GM11168 (cell line): ENCODE measurements at regions not wholly inside any gene's neighbourhood (a gene's known extent, or its start where the extent isn't known, plus 50 kb on each side); places are given as distances from the start of the nearest gene placed in this dataset.

Source experiments
- in situ Hi-C: fragments of 300-500 bp; cut with MboI; formaldehyde crosslinking; loops from one replicate; pipeline ENCODE4 v1.12.0; 2022; ENCODE audit warnings: low sequenced_read_pairs; ENCODE audit not compliant: unreplicated experiment

DNA sequence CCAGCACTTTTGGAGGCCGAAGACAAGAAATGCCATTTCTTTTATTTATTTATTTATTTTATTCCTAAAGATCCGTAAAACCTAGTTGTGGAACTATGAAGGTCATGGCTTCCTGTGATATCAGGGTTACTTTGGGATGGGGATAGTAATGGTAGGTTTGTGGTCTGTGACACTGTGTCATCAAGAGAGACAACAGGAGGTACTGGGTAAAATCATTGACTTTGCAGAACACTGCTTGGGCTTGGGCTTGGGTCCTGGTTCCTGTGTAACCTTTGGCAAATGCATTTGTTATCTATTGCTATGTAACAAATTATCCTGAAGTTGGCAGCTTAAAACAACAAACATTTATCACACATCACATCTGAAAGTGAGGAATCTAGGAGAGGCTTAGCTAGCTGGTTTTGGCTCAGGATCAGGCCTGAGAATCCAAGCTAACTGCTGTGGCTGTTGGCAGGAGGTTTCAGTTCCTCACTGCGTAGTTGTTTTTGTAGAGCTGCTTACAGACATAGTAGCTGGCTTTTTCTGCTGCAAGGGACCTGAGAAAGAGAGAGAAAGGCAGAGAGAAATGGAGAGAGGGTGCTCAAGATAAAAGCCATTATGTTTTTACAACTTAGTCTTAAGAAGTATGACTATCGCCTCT lies 576.4 kb upstream of the SLIT2 start:
- in situ Hi-C loops = no loop called here

DNA sequence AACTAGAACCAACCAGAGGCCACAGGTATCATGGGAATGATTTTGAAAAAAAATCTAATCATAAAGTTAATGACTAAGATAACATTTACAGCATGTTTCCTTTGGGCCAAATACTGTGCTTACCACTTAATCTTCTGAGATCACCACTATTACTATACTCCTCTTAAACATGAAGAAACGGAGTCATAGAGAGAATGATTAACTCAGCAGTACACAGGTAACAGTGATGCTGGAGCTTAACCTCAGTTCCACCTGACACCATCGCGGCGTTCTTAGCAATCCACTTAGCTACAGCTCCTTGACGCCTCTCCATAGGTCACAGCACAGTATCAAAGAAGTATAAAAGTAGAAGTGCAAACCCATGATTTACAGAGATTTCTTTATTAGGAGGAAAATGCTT lies 592.6 kb upstream of the SLIT2 start:
- in situ Hi-C loops = no loop called here

DNA sequence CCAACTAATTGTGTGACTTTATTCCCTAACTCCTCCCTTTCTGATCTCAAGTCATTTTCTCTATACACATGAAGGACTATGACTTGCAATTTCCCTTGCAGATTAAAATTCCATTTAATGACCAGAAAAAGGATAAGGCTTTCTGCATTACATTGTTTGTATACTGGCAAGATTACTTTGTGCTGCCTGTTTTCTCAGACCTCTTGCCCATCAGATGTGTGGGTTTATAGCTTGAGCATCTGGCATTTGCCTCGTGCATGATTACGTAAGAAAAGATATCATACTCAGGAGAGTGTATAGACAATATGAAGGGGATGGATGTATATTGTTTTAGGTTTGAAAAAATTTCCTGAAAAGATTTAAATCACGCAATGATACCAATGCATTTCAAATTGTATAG lies 593.8 kb upstream of the SLIT2 start:
- in situ Hi-C loops = no loop called here

DNA sequence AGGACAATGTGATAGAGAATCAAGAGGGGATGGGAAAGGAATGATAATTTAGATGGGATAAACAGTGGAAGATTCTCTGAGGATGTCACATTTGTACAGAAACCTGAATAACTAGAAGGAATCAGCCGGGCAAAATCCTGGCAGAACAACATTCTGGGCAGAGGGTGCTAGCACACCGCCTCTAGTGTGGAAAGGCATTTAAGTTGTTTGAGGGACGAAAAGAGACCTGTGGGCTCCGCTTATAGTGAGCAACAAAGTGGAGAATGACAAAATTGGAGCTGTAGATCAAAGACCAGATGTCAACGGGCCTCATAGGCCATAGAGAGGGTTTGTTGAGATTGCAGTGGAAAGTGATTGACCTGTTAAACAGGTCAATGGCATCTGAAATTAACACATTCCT lies 596.0 kb upstream of the SLIT2 start:
- in situ Hi-C loops = no loop called here

DNA sequence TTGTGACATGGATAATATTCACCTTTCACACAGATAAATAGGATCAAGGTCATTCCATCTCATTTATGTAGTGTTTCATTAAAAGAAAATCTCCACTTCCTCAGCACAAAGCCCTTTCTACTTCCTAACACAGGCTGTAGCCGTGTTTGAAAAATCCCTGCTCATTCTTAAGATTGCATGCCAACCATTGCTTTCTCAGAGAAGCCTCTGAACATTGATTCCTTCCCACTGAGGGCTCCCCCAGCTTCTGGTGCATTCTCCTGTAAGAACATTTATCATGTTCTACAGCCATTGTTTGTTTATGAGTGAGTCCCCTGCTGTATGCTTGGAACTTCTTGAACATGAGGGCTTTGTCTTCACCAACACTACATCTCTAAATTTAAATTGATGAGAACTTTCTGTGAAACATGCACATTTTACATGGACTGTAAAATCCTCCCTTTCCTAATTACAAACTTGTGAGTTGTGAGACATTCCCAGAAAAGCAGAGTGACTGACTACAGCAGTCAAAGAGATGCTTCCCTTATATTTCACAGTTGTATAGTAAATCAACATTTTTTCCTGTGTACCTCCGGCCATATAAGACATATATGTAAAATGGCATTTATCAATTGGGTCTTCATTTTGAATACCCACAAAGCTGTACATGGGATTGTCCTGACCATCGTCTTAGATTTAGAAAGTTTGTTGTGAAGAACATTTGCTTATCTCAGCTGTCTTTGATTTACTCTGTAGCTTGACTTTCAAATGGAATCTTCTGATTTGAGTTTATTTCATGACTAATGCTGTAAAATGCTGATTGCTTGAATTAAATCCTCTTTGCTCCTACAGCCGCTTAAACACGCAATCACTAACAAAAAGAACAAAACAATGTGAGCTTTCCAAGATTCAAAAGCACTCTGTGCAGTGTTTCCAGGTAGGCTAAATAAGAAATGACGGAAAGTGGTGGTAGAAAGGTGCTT lies 600.5 kb upstream of the SLIT2 start:
- in situ Hi-C loops = no loop called here

DNA sequence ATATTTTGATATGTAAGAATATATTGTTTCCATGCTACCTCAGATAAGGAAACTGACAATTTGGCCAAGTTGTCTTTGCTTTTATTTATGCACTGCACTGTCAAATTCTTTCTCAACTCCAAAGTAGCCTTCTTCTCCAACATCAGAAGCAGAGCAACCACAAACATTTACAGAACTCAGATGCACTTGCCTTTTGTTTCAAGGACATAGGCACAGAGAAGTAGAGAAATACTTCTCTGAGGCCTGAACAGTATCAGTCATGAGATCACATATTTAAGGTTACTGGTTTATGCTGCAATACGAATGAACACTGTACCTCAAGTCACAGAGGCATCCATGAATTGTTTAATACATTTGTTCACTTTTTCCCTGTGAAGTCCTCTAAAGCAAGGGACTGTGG lies 606.1 kb upstream of the SLIT2 start:
- in situ Hi-C loops = no loop called here

DNA sequence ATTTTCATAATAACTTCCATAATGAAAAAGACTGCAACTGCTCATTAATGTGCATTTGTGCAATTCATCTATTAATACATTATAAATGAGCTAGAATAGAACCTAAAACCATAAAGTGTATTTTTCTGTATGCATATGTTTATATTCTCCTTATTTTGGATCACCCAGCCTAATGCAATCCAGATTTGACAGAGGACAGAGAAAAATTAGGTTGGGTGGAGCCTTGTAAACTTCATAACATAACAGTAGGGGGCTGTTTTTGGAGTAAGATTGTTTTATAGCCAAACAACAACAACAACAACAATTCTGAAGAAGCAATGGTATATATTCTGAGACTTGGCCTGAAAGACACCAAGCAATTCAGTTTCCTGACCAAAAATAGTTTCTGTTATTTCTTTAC lies 615.3 kb upstream of the SLIT2 start:
- in situ Hi-C loops = no loop called here

DNA sequence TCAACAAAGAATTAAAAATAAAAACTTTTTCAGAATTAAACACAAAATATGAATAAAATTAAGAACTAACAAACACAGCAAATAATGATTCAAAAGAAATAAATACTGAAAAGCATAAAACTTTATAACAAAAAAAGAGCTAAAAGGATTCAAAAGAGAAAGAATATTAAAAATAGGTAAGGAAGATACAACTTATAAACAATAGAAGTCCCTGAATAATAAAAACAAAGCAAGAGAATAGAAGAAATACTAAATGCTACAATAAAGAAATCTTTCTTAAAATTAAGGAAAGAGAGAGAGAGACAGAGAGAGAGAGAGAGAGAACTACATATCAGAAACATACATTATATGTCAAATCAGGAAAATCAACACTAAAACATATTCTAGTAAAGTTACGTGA lies 619.9 kb upstream of the SLIT2 start:
- in situ Hi-C loops = no loop called here

DNA sequence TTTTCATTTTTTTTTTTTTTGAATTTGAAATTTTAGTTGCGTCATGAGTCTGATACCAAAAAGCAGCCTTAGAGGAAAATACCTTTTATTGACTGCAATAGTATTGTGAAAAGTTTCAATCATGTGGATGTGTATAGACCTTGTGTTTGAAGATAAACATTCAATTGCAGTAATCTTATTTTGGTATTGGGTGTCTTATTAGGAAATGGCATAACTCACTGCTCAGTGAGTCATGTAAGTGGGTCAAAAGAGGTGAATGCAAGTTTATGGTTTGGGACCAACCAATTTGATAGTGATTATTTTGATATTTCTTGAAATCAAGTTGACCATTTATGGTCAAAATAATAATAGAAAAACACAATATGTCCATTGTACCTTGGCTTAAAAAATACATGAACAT lies 627.8 kb upstream of the SLIT2 start:
- in situ Hi-C loops = no loop called here

DNA sequence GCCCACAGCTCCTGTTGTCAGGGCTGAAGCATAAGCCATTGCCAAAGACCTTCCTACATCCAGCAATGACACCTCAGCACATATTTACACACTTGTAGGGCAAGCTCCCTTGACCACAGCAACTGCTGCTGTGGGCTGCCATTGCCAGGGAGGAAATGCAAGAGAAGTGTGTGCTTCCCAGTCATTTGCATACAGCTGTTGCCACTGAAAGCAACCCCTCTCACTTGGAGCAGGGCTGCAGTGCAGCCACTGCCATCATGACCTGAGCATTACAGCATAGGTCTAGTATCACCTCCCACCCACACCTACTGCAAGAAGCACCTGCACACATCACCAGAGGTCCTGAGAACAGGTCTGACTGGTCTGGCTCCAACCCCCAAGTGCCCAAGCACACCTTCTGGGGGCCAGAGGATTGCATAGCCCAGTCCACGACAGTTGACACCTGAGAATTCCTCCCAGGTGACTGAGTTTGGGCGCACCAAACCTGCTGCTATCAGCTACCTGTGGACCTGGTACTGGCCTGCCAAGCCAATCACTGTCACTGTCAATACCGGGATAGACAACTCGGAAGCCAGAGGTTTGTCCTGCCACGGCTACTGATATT lies 636.5 kb upstream of the SLIT2 start:
- in situ Hi-C loops = no loop called here

DNA sequence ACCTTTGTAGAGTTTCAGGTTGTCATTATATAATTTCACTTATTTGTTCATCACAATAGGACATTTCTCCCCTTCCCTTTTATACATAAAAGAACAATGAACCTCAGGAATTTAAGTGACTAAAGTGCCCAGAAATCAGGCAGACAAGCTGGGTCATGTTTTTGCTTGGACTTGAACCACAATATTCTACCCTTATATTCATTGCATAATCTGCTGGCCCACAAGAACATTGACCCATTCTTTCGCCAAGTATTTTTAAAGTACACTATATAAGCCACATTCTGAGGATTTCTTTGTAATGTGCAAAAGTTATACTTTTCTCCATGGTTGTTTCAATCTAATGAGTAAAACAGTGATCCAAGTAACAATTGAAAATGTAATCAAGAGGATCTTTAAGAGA lies 637.5 kb upstream of the SLIT2 start:
- in situ Hi-C loops = no loop called here

DNA sequence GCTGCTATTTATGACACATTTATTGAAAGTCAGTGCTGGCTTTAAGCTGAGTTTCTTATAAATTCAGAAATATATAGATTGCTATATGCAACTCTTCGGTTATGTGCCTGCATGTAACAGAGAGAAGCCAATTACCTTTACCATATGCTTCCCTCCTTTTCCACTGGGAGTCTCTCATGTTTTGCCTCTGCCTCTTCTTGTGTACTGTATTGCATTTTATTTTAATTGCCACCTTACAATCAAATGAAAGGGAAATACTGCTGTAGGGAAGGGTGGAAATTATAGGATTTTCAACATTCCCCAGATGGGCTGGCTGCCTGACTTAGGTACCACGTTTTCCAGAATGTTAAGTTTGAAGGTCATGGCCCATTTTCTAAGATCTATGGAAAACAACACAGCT lies 655.4 kb upstream of the SLIT2 start:
- in situ Hi-C loops = no loop called here

DNA sequence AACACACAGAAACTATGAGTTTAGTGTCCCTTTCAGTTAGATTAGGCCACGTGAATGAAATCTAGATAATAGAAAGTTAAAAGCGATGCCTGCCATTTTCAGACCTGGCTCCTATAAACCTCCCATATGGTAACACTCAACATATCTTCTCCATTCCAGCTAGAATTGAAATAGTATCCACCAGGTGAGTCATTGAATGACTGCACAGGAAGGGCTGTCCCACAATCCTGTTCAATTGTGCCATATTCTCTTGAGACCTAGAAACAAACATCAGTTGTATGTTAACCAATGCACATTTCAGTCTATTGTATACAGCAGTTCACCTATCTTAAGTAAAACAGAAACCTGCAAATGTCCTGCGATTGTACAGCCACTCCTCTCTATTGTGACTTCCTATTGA lies 659.3 kb upstream of the SLIT2 start:
- in situ Hi-C loops = no loop called here

DNA sequence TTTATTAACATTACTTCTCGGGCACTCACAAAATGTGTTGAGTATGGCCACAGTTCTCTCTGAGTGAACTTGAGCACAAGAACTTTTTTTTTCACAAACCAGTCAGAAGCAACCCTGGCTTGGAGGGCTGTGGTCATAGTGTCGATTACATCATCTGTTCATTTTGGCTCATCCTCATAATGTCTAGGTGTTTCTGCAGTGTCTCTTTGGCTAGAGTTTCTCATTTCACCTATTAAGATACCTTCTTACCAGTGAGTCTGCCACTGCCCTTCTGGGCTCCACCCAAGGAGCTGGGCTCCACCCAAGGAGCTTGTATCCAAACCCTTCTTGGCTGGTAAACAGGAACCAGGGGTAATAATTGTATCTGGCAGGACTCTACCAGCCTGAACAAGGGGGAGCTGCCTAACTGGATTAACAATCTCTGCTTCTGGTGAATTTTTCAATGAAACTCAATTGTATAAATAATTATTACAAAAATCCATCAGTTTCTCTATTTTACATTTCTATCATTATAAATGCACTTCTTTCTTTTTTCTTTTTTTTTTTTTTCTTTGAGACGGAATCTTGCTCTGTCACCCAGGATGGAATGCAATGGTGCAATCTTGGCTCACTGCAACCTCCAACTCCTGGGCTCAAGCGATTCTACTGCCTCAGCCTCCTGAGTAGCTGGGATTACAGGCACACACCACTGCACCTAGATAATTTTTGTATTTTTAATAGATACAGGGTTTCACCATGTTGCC lies 667.7 kb upstream of the SLIT2 start:
- in situ Hi-C loops = no loop called here

DNA sequence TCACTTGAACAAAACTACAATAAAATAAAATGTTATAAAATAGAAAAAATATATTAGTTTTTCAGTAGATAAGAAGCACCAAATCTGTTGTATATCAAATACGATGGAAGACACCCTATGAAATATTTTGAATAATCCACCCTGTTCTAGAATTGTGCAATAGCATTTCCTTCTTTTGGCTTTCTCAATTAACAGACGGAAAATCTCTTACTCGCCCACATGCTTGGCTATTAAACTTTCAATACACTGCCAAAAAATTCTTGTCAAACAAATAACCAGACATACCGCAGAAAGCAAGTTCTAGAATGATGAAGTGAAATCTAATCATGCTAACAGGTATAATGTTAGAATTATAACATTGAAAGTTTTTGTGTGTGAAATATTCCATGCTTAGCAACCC lies 671.6 kb upstream of the SLIT2 start:
- in situ Hi-C loops = no loop called here

DNA sequence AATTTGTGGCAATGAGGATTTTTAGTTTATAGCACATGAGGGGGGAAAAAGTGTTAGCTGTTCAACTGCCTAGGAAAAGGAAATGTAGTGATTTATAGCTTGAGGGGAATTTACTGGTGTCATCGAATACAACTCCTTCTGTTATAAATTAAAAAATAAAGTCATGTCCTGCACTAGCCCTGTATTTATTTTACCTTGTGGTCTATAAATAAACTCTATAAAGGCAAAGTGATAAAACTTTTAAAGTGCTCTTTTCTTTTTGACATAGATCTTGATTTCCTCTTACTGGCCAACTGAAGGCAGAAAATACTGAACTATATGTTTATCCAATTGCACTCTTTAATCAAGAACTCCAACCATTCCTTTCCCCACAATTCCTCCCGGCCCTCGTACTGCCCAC lies 672.1 kb upstream of the SLIT2 start:
- in situ Hi-C loops = no loop called here

DNA sequence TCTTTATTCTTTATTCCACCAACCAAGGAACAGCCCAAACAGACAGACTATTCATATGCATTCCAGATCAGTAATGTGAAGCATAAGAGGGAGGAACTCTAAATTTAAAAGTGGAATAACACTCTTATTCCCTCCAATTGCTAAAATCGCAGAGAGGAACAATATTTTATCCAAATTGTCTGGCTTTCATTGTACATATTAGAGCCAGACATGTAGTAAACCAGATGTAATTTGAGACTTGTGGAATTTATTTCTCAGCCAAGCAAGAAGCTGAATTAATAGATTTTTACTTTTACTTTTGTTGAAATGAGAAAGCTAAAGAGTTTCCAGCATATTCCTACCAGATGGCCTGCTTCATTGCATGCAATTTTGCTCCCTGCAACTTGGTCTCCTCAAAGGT lies 674.6 kb upstream of the SLIT2 start:
- in situ Hi-C loops = no loop called here

DNA sequence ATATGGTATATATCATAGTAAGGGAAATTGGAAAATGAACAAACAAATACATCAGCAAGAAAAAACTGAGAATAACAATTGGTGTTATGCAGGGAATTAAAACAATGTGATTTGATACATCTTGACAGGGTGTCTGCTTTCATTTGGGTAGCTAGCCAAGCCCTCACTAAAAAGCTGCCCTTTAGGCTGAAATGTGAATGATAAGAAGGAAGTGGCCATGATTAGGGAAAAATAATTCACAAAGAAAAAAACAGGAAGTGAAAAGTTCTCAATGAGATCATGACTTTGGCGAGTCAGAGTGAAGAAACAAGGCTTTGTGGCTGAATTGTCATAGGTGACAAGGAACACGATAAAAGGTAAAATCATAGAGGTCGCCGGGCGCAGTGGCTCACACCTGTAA lies 675.8 kb upstream of the SLIT2 start:
- in situ Hi-C loops = no loop called here

DNA sequence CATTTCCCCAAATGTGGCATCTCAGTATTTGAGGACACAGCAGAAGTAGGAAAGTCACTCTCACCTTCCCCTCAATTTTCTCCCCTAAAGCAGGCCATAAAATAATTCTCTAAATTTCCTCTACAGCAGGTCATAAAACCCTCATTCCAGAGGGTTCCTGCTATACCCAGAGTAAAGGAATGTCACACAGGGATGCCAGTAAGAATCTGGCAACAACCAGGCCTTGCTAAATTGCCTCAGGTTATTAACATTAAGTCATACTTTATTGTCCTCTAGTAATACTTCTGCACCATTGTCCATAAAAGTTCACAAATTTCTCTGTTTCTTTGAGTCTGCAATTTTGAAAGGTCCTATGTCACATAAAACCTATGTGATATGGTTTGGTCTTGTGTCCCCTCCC lies 685.7 kb upstream of the SLIT2 start:
- in situ Hi-C loops = no loop called here

DNA sequence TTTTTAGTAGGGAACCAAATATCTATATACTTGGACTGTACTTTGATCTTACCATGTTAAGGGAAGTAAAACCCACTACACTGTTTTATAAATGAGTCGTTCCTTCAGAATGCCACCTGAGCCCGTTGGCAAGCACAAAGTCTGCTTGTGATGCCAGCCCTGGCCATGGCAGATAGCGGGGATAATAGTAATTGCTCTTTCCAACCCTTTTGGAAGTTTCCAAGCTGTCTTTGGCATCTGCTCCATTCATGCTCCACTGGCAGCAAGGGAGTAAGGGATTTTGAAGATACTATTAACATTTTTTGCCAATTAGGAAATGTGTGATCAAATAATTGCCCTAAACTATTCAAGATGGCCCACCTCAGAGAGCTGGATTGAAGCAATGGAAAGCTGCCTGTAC lies 689.2 kb upstream of the SLIT2 start:
- in situ Hi-C loops = no loop called here

DNA sequence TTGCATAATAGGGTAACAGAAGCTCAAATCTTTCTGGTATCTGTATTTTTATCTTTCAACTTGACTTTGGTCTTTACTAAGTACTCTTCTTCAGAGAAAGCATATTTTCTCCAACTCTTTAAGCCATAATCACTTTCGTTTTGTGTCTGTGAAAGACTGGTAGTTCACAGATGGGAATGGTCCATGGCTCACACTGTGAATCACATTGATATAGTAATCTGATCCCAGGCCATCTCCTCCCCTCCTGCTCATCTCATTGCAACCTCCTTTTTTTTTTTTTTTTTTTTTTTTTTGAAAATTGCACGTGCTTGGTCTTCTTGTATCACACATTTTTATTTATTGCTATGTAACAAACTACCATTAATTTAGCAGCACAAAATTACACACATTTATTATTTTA lies 694.5 kb upstream of the SLIT2 start:
- in situ Hi-C loops = no loop called here
